HCT116 (cell line): ENCODE measurements at regions not wholly inside any gene's neighbourhood (a gene's known extent, or its start where the extent isn't known, plus 50 kb on each side); places are given as distances from the start of the nearest gene placed in this dataset.

Experiments
- ATAC-seq: fragments of 200-7000 bp; cut with Tn5 transposase; 2 replicates; pipeline ENCODE4 v1.9.1; 2020; ENCODE audit warnings: mild to moderate bottlenecking, moderate library complexity
- BruUV-seq: library from RNA; stranded (reverse); fragments of 400-500 nt; replicated peaks from 2 replicates; lab custom pipeline; 2021; lab: Mats Ljungman, UMichigan
- CTCF ChIA-PET: fragments of 300-600 bp; sonication (Branson Sonifier 250); formaldehyde crosslinking; loops from one replicate; lab custom pipeline; 2021; ENCODE audit warnings: antibody characterized with exemption; lab: Charles Lee
- POLR2A ChIA-PET: fragments of 300-600, 350-600 bp; sonication (Branson Sonifier 250); formaldehyde crosslinking; loops from one replicate; lab custom pipeline; 2021; ENCODE audit warnings: antibody characterized with exemption; lab: Charles Lee
- RAD21 ChIA-PET, 2 experiments: fragments of 300-600 bp; sonication (Branson Sonifier 250); formaldehyde crosslinking; loops; one replicate each; lab custom pipeline; 2023; ENCODE audit warnings: low total read pairs in 2 of 2; ENCODE audit not compliant: uncharacterized antibody in 2 of 2, unreplicated experiment in 2 of 2, low non-redundant PET in 1 of 2; lab: Charles Lee
- DNase-seq: peaks from one replicate; pipeline ENCODE4 v3.0.0-alpha.2; 2010; ENCODE audit warnings: low read depth, low spot score
- H2AFZ ChIP-seq: fragments of 200-600 bp; shearing (Covaris generic), sonication (generic); 2 replicates; pipeline ENCODE4 v1.6.1; 2017; ENCODE audit warnings: low read depth, mixed run types, mixed read lengths, antibody characterized with exemption, low read length; ENCODE audit not compliant: poor library complexity, severe bottlenecking
- H3K27ac ChIP-seq: 2 replicates; pipeline ENCODE4 v1.5.1; 2012; ENCODE audit warnings: low read depth, low read length
- H3K27me3 ChIP-seq: fragments of 200-600 bp; sonication (generic); 2 replicates; pipeline ENCODE4 v1.6.1; 2016; ENCODE audit warnings: mixed run types, low read length, mixed read lengths; ENCODE audit not compliant: insufficient read depth
- H3K36me3 ChIP-seq, 2 experiments: fragments of 200-500 bp in 1 of 2; fragments of 200-600 bp in 1 of 2; sonication (Bioruptor generic) in 1 of 2; sonication (generic) in 1 of 2; 2 replicates each; pipeline versions ENCODE4 v1.5.1 to v1.6.1; 2014 to 2016; ENCODE audit warnings: low read length in 2 of 2, inconsistent platforms in 1 of 2, mixed read lengths in 1 of 2, mixed run types in 1 of 2; ENCODE audit not compliant: insufficient read depth in 2 of 2, control insufficient read depth in 1 of 2
- H3K4me1 ChIP-seq, 2 experiments: fragments of 200-600 bp in 1 of 2; sonication (generic) in 1 of 2; 2 replicates each; pipeline versions ENCODE4 v1.5.1 to v1.6.1; 2012 to 2017; ENCODE audit warnings: low read length in 2 of 2, inconsistent platforms in 1 of 2, mild to moderate bottlenecking in 1 of 2, mixed read lengths in 1 of 2, mixed run types in 1 of 2, moderate library complexity in 1 of 2; ENCODE audit not compliant: insufficient read depth in 2 of 2, control insufficient read depth in 1 of 2
- H3K4me2 ChIP-seq: fragments of 200-600 bp; sonication (generic); 2 replicates; pipeline ENCODE4 v1.6.1; 2017; ENCODE audit warnings: mixed run types, low read length, mixed read lengths
- H3K4me3 ChIP-seq, 2 experiments: fragments of 200-600 bp in 1 of 2; sonication (generic) in 1 of 2; replicated peaks in 1 of 2; 2 replicates each; pipeline ENCODE4 v1.5.1; 2011 to 2016; ENCODE audit warnings: low read length in 2 of 2, control low read depth in 1 of 2, low read depth in 1 of 2, mild to moderate bottlenecking in 1 of 2, mixed read lengths in 1 of 2, mixed run types in 1 of 2
- H3K79me2 ChIP-seq: fragments of 200-600 bp; sonication (generic); 2 replicates; pipeline ENCODE4 v1.6.1; 2017; ENCODE audit warnings: mild to moderate bottlenecking, mixed run types, low read length, moderate library complexity, mixed read lengths; ENCODE audit not compliant: insufficient read depth
- H3K9ac ChIP-seq: fragments of 200-600 bp; sonication (generic); 2 replicates; pipeline ENCODE4 v1.6.1; 2016; ENCODE audit warnings: low read length, mixed read lengths
- H3K9me2 ChIP-seq: fragments of 200-600 bp; sonication (generic), shearing (Covaris generic); 2 replicates; pipeline ENCODE4 v1.6.1; 2017; ENCODE audit warnings: mixed run types, mild to moderate bottlenecking, moderate library complexity; ENCODE audit not compliant: insufficient read depth
- H3K9me3 ChIP-seq, 2 experiments: fragments of 200-500 bp in 1 of 2; fragments of 200-600 bp in 1 of 2; sonication (Bioruptor generic) in 1 of 2; sonication (generic) in 1 of 2; 2 replicates each; pipeline ENCODE4 v1.6.1; 2014 to 2017; ENCODE audit warnings: low read length in 2 of 2, mixed read lengths in 2 of 2, inconsistent platforms in 1 of 2, low read depth in 1 of 2, mild to moderate bottlenecking in 1 of 2, mixed run types in 1 of 2, moderate library complexity in 1 of 2; ENCODE audit not compliant: control insufficient read depth in 1 of 2, insufficient read depth in 1 of 2
- H4K20me1 ChIP-seq: fragments of 200-600 bp; sonication (generic), shearing (Covaris generic); 2 replicates; pipeline ENCODE4 v1.6.1; 2017; ENCODE audit warnings: mixed run types, mild to moderate bottlenecking, moderate library complexity; ENCODE audit not compliant: insufficient read depth
- ATF3 ChIP-seq: IDR thresholded peaks from 2 replicates; pipeline ENCODE4 v1.6.1; 2012
- CEBPB ChIP-seq: IDR thresholded peaks from 2 replicates; pipeline ENCODE4 v1.6.1; 2012; ENCODE audit warnings: low read depth
- CTCF ChIP-seq, 3 experiments: fragments of 200-600 bp in 1 of 3; sonication (generic) in 1 of 3; IDR thresholded peaks in 2 of 3; conservative IDR thresholded peaks in 1 of 3; 2 replicates each; pipeline ENCODE4 v1.5.1; 2012 to 2017; ENCODE audit warnings: low read depth in 2 of 3, low read length in 2 of 3, antibody characterized with exemption in 1 of 3, borderline replicate concordance in 1 of 3, control low read depth in 1 of 3, mild to moderate bottlenecking in 1 of 3, mixed read lengths in 1 of 3, mixed run types in 1 of 3, moderate library complexity in 1 of 3; ENCODE audit not compliant: insufficient read depth in 1 of 3
- EGR1 ChIP-seq: IDR thresholded peaks from 2 replicates; pipeline ENCODE4 v1.6.1; 2012; ENCODE audit warnings: low read depth
- ELF1 ChIP-seq: IDR thresholded peaks from 2 replicates; pipeline ENCODE4 v1.6.1; 2012; ENCODE audit warnings: low read depth, borderline replicate concordance
- EZH2phosphoT487 ChIP-seq: fragments of 200-600 bp; IDR thresholded peaks from 2 replicates; pipeline ENCODE4 v1.6.1; 2018; ENCODE audit warnings: antibody characterized with exemption, borderline replicate concordance
- SIN3A ChIP-seq: IDR thresholded peaks from 2 replicates; pipeline ENCODE4 v1.6.1; 2012; ENCODE audit warnings: low read depth
- TCF7L2 ChIP-seq: IDR thresholded peaks from 2 replicates; pipeline ENCODE4 v1.7.0; 2011; ENCODE audit warnings: borderline replicate concordance, inconsistent platforms; ENCODE audit not compliant: insufficient read depth, insufficient read length; ENCODE audit errors: extremely low read depth
- YY1 ChIP-seq: IDR thresholded peaks from 2 replicates; pipeline ENCODE4 v1.6.1; 2011; ENCODE audit warnings: low read length, low read depth, moderate library complexity, mild to moderate bottlenecking; ENCODE audit not compliant: insufficient replicate concordance; ENCODE audit errors: extremely low read depth
- ZBTB33 ChIP-seq: IDR thresholded peaks from 2 replicates; pipeline ENCODE4 v1.6.1; 2011; ENCODE audit warnings: mild to moderate bottlenecking, low read length, moderate library complexity; ENCODE audit not compliant: insufficient replicate concordance; ENCODE audit errors: extremely low read depth
- intact Hi-C: fragments of 100-400 bp; cut with micrococcal nuclease; formaldehyde crosslinking; loops from 2 replicates; pipeline ENCODE4 v1.10.0; 2022

GRCh38 chr17:55584055-55584685, 72.9 kb upstream of the SMIM36 start:
- Histone ChIP-seq H3K36me3 (no peaks in the 10 kb centered on the region), H3K79me2 (no peaks in the 10 kb centered on the region), H4K20me1 (no peaks in the 10 kb centered on the region), H2AFZ (no peak overlapping the region), H3K4me3 (no peak overlapping the region), H3K9ac (no peak overlapping the region), H3K9me3 (no peaks in the 10 kb centered on the region), H3K4me2 (no peak overlapping the region), H3K27me3 (peaks cover 20% of the 10 kb centered on the region), H3K27ac (no peak overlapping the region), H3K4me1 (no peaks in the 10 kb centered on the region), H3K9me2 (no peaks in the 10 kb centered on the region)
- ChIA-PET POLR2A (no interaction called here), CTCF (no interaction called here), RAD21 (no interaction called here)
- intact Hi-C loops: no loop called here
- no peak for ATAC-seq
- no TSS peak for BruUV-seq
- DNase-seq: no peak
- TF ChIP-seq YY1 (no peak), CEBPB (peak; percentile 43; the same call in 1 of the 2 replicates), SIN3A (no peak)

GRCh38 chr17:55582897-55583296, 71.6 kb upstream of the SMIM36 start:
- no peak for DNase-seq
- CTCF ChIA-PET: no interaction called here
- Histone ChIP-seq H3K4me1 (no peaks in the 10 kb centered on the region), H3K9ac (no peak overlapping the region)
- TF ChIP-seq ZBTB33 (no peak), ELF1 (no peak), EGR1 (no peak), CTCF (IDR thresholded peaks at IDR 0.05 in 2 of 3, conservative IDR thresholded peaks at IDR 0.05 in 1 of 3; ENCODE audit: borderline replicate concordance in 1 of 3, insufficient read depth in 1 of 3, low read depth in 2 of 3, low read length in 2 of 3) (no peak), CEBPB (no peak), TCF7L2 (no peak), ATF3 (no peak), EZH2phosphoT487 (no peak)
- TF ChIP-seq, all 23 proteins: peak for 0
- H3K9me3 ChIP-seq: no peaks in the 10 kb centered on the region
- H4K20me1 ChIP-seq: no peaks in the 10 kb centered on the region
- no peaks in the 10 kb centered on the region for H3K36me3 ChIP-seq
- no peak for ATAC-seq
- H3K79me2 ChIP-seq: no peaks in the 10 kb centered on the region
- POLR2A ChIA-PET: no interaction called here
- peaks cover 11% of the 10 kb centered on the region for H3K27me3 ChIP-seq
- RAD21 ChIA-PET: no interaction called here
- H2AFZ ChIP-seq: no peak overlapping the region
- H3K9me2 ChIP-seq: no peaks in the 10 kb centered on the region
- intact Hi-C loops: no loop called here
- H3K4me3 ChIP-seq: no peak overlapping the region
- BruUV-seq: no TSS peak
- H3K27ac ChIP-seq: no peak overlapping the region
- no peak overlapping the region for H3K4me2 ChIP-seq
